Umbilical cord (tissue), 1 donor: ENCODE measurements at regions not wholly inside any gene's neighbourhood (a gene's known extent, or its start where the extent isn't known, plus 50 kb on each side); places are given as distances from the start of the nearest gene placed in this dataset.

Experiments used
- DNase-seq: peaks from one replicate; pipeline ENCODE4 v3.0.0-alpha.2; 2015; ENCODE audit warnings: low spot score

GRCh38 chr2:190783513-190784263 is 96.9 kb upstream of the GLS start:
- DNase-seq = no peak

- DNase-seq = no peak
These were observed 95.3 kb upstream of the GLS start for GRCh38 chr2:190785334-190785733.

- peak; percentile 78 for DNase-seq
These were observed 94.0 kb upstream of the GLS start for GRCh38 chr2:190786404-190787166.

GRCh38 chr2:190787743-190788235 is 92.8 kb upstream of the GLS start:
- DNase-seq = no peak

GRCh38 chr2:190789074-190790004 is 91.3 kb upstream of the GLS start:
- no peak for DNase-seq

GRCh38 chr2:190791347-190791975 is 89.2 kb upstream of the GLS start:
- peak; percentile 52 for DNase-seq

GRCh38 chr2:190791976-190792575 is 88.5 kb upstream of the GLS start:
- DNase-seq = no peak

- DNase-seq = no peak
These were observed 87.4 kb upstream of the GLS start for GRCh38 chr2:190792956-190793888.

- no peak for DNase-seq
These were observed 86.2 kb upstream of the GLS start for GRCh38 chr2:190794377-190794776.

- DNase-seq = no peak
These were observed 85.8 kb upstream of the GLS start for GRCh38 chr2:190794790-190795189.

GRCh38 chr2:190795686-190796085 is 84.9 kb upstream of the GLS start:
- no peak for DNase-seq

- no peak for DNase-seq
These were observed 80.6 kb upstream of the GLS start for GRCh38 chr2:190799999-190800398.

- DNase-seq = no peak
These were observed 80.1 kb upstream of the GLS start for GRCh38 chr2:190800528-190800927.

- no peak for DNase-seq
These were observed 78.5 kb upstream of the GLS start for GRCh38 chr2:190802129-190802528.

GRCh38 chr2:190802626-190803209 is 77.9 kb upstream of the GLS start:
- no peak for DNase-seq

GRCh38 chr2:190804182-190804795 is 76.3 kb upstream of the GLS start:
- peak; percentile 48 for DNase-seq

- DNase-seq = no peak
These were observed 75.5 kb upstream of the GLS start for GRCh38 chr2:190805126-190805525.

GRCh38 chr2:190805843-190806242 is 74.8 kb upstream of the GLS start:
- DNase-seq = no peak

GRCh38 chr2:190807886-190808285 is 72.7 kb upstream of the GLS start:
- no peak for DNase-seq
